Endothelial cell (in vitro differentiated cells): ENCODE measurements at regions not wholly inside any gene's neighbourhood (a gene's known extent, or its start where the extent isn't known, plus 50 kb on each side); places are given as distances from the start of the nearest gene placed in this dataset.
"Not testable (repeated sequence)": the region's sequence is repeated elsewhere in the genome, so short reads cannot be mapped to it uniquely, and the experiment has no call there.

ENCODE experiments used
- DNase-seq: peaks from one replicate; pipeline ENCODE4 v3.0.0; 2021; ENCODE audit warnings: low spot score
- H3K27ac Mint-ChIP-seq: one replicate; pipeline ENCODE4 v1.8.0; 2021; ENCODE audit warnings: mixed read lengths, inconsistent platforms; ENCODE audit not compliant: unreplicated experiment
- H3K27me3 Mint-ChIP-seq: one replicate; pipeline ENCODE4 v1.8.0; 2021; ENCODE audit warnings: mild to moderate bottlenecking, moderate library complexity, mixed read lengths, inconsistent platforms; ENCODE audit not compliant: unreplicated experiment
- H3K36me3 Mint-ChIP-seq: one replicate; pipeline ENCODE4 v1.8.0; 2021; ENCODE audit warnings: mild to moderate bottlenecking, low read depth, mixed read lengths, inconsistent platforms; ENCODE audit not compliant: unreplicated experiment
- H3K4me1 Mint-ChIP-seq: one replicate; pipeline ENCODE4 v1.8.0; 2021; ENCODE audit warnings: mild to moderate bottlenecking, mixed read lengths, inconsistent platforms; ENCODE audit not compliant: unreplicated experiment
- H3K4me3 Mint-ChIP-seq: one replicate; pipeline ENCODE4 v1.8.0; 2021; ENCODE audit warnings: mild to moderate bottlenecking, mixed read lengths, inconsistent platforms; ENCODE audit not compliant: unreplicated experiment
- H3K9me3 Mint-ChIP-seq: one replicate; pipeline ENCODE4 v1.8.0; 2021; ENCODE audit warnings: mixed read lengths, inconsistent platforms; ENCODE audit not compliant: unreplicated experiment
- CTCF ChIP-seq: fragments of 200-600 bp; sonication (generic); IDR thresholded peaks from one replicate; pipeline ENCODE4 v1.5.0; 2021; ENCODE audit warnings: antibody characterized with exemption; ENCODE audit not compliant: unreplicated experiment

DNA sequence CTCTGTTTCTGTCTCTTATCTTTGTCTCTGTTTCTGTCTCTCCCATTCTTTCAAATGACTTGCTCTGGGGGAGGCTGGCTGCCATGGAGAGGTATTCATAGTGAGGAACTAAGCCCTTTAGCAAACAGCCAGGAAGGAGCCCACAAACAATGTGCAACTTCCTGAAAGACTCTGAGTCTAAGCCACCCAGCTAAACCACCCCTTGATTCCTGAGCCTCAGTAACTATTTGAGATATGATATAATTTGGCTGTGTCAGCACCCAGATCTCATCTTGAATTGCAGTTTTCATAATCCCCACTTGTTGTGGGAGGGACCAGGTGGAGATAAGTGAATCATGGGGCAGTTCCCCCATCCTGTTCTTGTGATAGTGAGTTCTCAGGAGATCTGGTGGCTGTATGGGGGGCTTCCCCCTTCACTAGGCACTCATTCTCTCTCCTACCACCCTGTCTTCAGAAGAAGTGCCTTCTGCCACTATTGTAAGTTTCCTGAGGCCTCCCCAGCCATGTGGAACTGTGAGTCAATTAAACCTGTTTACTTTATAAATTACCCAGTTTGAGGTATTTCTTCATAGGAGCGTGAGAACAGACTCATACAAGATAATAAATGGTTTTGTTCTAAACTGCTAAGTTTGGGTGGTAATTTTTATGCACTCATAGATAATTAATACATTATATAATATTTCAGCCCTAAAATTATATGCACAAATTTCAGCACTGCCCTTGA is 121.2 kb upstream of the FOXP2 start:
- no peak for DNase-seq
- Mint-ChIP-seq H3K27ac (peak overlapping the region; percentile 33), H3K27me3 (no peaks in the 10 kb centered on the region), H3K36me3 (no peaks in the 10 kb centered on the region), H3K4me1 (peaks cover 9% of the 10 kb centered on the region), H3K9me3 (no peaks in the 10 kb centered on the region), H3K4me3 (no peak overlapping the region)
- no peak for TF ChIP-seq CTCF

GRCh38 chr7:114279901-114280300 is 134.7 kb upstream of the FOXP2 start:
- no peaks in the 10 kb centered on the region for H3K36me3 Mint-ChIP-seq
- no peak for DNase-seq
- no peaks in the 10 kb centered on the region for H3K27me3 Mint-ChIP-seq
- no peak overlapping the region for H3K4me3 Mint-ChIP-seq
- no peak overlapping the region for H3K27ac Mint-ChIP-seq
- no peaks in the 10 kb centered on the region for H3K4me1 Mint-ChIP-seq
- H3K9me3 Mint-ChIP-seq, result no peaks in the 10 kb centered on the region
- TF ChIP-seq CTCF, result no peak

GRCh38 chr7:114273218-114273617 is 141.4 kb upstream of the FOXP2 start:
- TF ChIP-seq CTCF, result no peak
- DNase-seq, result no peak
- Mint-ChIP-seq H3K9me3 (no peaks in the 10 kb centered on the region), H3K27ac (no peak overlapping the region), H3K4me1 (no peaks in the 10 kb centered on the region), H3K27me3 (no peaks in the 10 kb centered on the region), H3K36me3 (no peaks in the 10 kb centered on the region), H3K4me3 (no peak overlapping the region)

- no peak overlapping the region for H3K4me3 Mint-ChIP-seq
- no peak overlapping the region for H3K27ac Mint-ChIP-seq
- H3K4me1 Mint-ChIP-seq, result no peaks in the 10 kb centered on the region
- no peaks in the 10 kb centered on the region for H3K27me3 Mint-ChIP-seq
- TF ChIP-seq CTCF, result no peak
- no peaks in the 10 kb centered on the region for H3K9me3 Mint-ChIP-seq
- H3K36me3 Mint-ChIP-seq, result no peaks in the 10 kb centered on the region
- no peak for DNase-seq
Observed at GRCh38 chr7:114269714-114270113, 144.9 kb upstream of the FOXP2 start.

DNA sequence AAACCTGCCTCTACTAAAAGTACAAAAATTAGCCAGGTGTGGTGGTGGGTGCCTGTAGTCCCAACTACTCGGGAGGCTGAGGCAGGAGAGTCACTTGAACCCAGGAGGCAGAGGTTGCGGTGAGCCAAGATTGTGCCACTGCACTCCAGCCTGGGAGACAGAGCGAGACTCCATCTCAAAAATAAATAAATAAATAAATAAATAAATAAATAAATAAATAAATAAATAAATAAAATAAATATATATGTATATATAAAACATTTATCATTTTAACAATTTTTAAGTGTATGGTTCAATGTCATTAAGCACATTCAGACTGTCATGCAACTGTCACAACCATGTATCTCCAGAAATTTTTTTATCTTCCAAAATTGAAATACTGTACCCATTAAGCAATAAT is 147.1 kb upstream of the FOXP2 start:
- H3K27me3 Mint-ChIP-seq, DNase-seq, H3K4me3 Mint-ChIP-seq, H3K4me1 Mint-ChIP-seq, H3K27ac Mint-ChIP-seq, H3K9me3 Mint-ChIP-seq, H3K36me3 Mint-ChIP-seq: not testable (repeated sequence)
